Parathyroid adenoma (tissue), 2 donors: ENCODE measurements at regions not wholly inside any gene's neighbourhood (a gene's known extent, or its start where the extent isn't known, plus 50 kb on each side); places are given as distances from the start of the nearest gene placed in this dataset.

Source experiments
- H2AFZ ChIP-seq: fragments of 300-600 bp; sonication (generic); one replicate; pipeline ENCODE4 v1.7.0; 2017; ENCODE audit warnings: antibody characterized with exemption, mild to moderate bottlenecking
- H3K27ac ChIP-seq: fragments of 300-600 bp; sonication (generic); one replicate; pipeline ENCODE4 v1.7.0; 2017
- H3K27me3 ChIP-seq: fragments of 300-600 bp; sonication (generic); one replicate; pipeline ENCODE4 v1.7.0; 2017; ENCODE audit warnings: low read length; ENCODE audit not compliant: control insufficient read depth, insufficient read depth
- H3K36me3 ChIP-seq: fragments of 300-600 bp; sonication (generic); one replicate; pipeline ENCODE4 v1.7.0; 2017; ENCODE audit warnings: low read length; ENCODE audit not compliant: control insufficient read depth, insufficient read depth
- H3K4me1 ChIP-seq: fragments of 300-600 bp; sonication (generic); one replicate; pipeline ENCODE4 v1.7.0; 2017; ENCODE audit warnings: control low read depth
- H3K4me2 ChIP-seq: fragments of 300-600 bp; sonication (generic); one replicate; pipeline ENCODE4 v1.7.0; 2017; ENCODE audit warnings: low read length
- H3K4me3 ChIP-seq: fragments of 300-600 bp; sonication (generic); one replicate; pipeline ENCODE4 v1.7.0; 2017; ENCODE audit warnings: low read depth, low read length
- H3K79me2 ChIP-seq: fragments of 300-600 bp; sonication (generic); one replicate; pipeline ENCODE4 v1.7.0; 2017; ENCODE audit warnings: control low read depth
- H3K9ac ChIP-seq: fragments of 300-600 bp; sonication (generic); one replicate; pipeline ENCODE4 v1.7.0; 2017; ENCODE audit warnings: mild to moderate bottlenecking
- H3K9me3 ChIP-seq: fragments of 300-600 bp; sonication (generic); one replicate; pipeline ENCODE4 v1.7.0; 2017; ENCODE audit warnings: low read length; ENCODE audit not compliant: control insufficient read depth
- CTCF ChIP-seq: fragments of 300-600 bp; sonication (generic); IDR thresholded peaks from one replicate; pipeline ENCODE4 v1.7.0; 2017; ENCODE audit warnings: antibody characterized with exemption, mild to moderate bottlenecking
- donor health status: primary hyperparathyroidism.

- Histone ChIP-seq H3K9me3 (no peaks in the 10 kb centered on the region), H3K79me2 (no peaks in the 10 kb centered on the region), H3K4me2 (no peak overlapping the region), H2AFZ (no peak overlapping the region), H3K36me3 (no peaks in the 10 kb centered on the region), H3K4me1 (no peaks in the 10 kb centered on the region), H3K27me3 (no peaks in the 10 kb centered on the region), H3K4me3 (no peak overlapping the region), H3K27ac (no peak overlapping the region), H3K9ac (no peak overlapping the region)
- TF ChIP-seq CTCF: no peak
These were observed 749.8 kb downstream of the TNS3 start for GRCh38 chr7:46832136-46832535.

DNA sequence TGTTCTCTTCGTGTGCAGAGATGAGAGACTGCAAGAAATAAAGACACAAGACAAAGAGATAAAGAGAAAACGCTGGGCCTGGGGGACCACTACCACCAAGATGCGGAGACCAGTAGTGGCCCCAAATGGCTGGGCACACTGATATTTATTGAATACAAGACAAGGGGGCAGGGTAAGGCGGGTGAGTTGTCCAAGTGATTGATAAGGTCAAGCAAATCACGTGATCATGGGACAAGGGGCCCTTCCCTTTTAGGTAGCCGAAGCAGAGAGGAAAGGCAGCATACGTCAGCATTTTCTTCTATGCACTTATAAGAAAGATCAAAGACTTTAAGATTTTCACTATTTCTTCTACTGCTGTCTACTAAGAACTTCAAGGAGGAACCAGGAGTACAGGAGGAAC is 762.1 kb downstream of the TNS3 start:
- Histone ChIP-seq H3K4me2 (no peak overlapping the region), H3K27me3 (no peaks in the 10 kb centered on the region), H3K4me1 (no peaks in the 10 kb centered on the region), H2AFZ (no peak overlapping the region), H3K79me2 (no peaks in the 10 kb centered on the region), H3K4me3 (no peak overlapping the region), H3K36me3 (no peaks in the 10 kb centered on the region), H3K27ac (no peak overlapping the region), H3K9me3 (no peaks in the 10 kb centered on the region), H3K9ac (no peak overlapping the region)
- TF ChIP-seq CTCF: no peak

DNA sequence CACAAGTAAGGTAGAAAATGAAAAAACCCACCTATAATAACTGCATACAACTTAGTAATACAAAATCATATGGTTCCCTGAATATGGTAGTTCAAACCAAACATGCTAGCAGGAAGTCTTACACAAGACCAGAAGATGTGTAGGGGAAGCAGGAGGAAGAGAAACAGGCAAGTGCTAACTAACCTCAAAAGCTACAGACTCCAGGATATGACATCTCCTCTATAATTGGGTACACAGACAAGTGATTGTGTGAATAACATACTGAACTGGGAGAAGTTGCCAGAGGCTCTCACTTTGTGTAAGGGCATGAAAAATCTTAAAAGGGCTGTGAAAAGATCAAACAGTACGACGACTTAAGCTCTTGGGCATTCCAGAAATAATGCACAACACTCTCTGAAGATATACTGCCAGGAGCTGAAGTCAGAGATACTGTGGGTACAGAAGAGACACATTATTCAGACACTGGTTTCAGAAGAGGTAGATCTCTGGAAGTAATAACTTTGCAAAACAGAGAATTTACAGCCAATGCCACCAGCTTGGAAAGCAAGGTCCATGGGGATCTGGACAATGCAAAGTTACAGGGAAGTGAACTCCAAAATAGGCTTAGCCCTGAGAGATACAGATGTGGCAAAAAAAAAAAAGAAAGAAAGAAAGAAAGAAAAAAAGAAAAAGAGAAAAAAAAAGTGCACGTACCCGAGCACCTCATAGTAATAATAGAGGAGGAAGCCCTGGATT is 767.2 kb downstream of the TNS3 start:
- H3K4me2 ChIP-seq: no peak overlapping the region
- H3K79me2 ChIP-seq: no peaks in the 10 kb centered on the region
- no peaks in the 10 kb centered on the region for H3K9me3 ChIP-seq
- H3K36me3 ChIP-seq: no peaks in the 10 kb centered on the region
- no peaks in the 10 kb centered on the region for H3K27me3 ChIP-seq
- no peak overlapping the region for H3K4me3 ChIP-seq
- no peaks in the 10 kb centered on the region for H3K4me1 ChIP-seq
- no peak overlapping the region for H2AFZ ChIP-seq
- no peak overlapping the region for H3K9ac ChIP-seq
- no peak for TF ChIP-seq CTCF
- H3K27ac ChIP-seq: no peak overlapping the region

- Histone ChIP-seq H3K79me2 (no peaks in the 10 kb centered on the region), H3K4me2 (no peak overlapping the region), H3K9ac (no peak overlapping the region), H3K4me1 (no peaks in the 10 kb centered on the region), H3K27ac (no peak overlapping the region), H2AFZ (no peak overlapping the region), H3K4me3 (no peak overlapping the region), H3K9me3 (no peaks in the 10 kb centered on the region), H3K27me3 (no peaks in the 10 kb centered on the region), H3K36me3 (no peaks in the 10 kb centered on the region)
- TF ChIP-seq CTCF: no peak
These were observed 769.7 kb downstream of the TNS3 start for GRCh38 chr7:46812101-46812675.

DNA sequence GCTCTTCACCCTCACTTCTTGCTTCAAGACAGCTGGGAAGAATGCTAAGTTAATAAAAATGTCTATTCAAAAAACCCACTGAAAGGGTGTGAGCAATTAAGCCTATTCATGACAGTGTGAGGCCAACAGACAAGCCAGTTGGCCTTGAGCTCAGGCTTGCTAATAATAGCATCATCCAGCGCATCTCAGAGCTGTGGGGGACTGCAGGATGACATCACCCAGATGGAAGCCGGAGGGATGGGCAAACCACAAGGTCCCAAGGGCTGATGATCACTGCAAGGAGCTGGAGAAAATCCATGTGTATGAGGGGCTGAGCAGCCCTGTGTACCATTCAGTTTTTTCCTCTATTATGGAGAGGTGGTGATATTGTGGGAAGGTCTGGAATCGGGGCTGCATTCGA is 770.4 kb downstream of the TNS3 start:
- Histone ChIP-seq H2AFZ (no peak overlapping the region), H3K9me3 (no peaks in the 10 kb centered on the region), H3K27ac (no peak overlapping the region), H3K4me1 (no peaks in the 10 kb centered on the region), H3K4me3 (no peak overlapping the region), H3K79me2 (no peaks in the 10 kb centered on the region), H3K4me2 (no peak overlapping the region), H3K9ac (no peak overlapping the region), H3K36me3 (no peaks in the 10 kb centered on the region), H3K27me3 (no peaks in the 10 kb centered on the region)
- TF ChIP-seq CTCF: no peak
